ENCODE measurements at regions not wholly inside any gene's neighbourhood (a gene's known extent, or its start where the extent isn't known, plus 50 kb on each side); places are given as distances from the start of the nearest gene placed in this dataset.
"Not testable (repeated sequence)": the region's sequence is repeated elsewhere in the genome, so short reads cannot be mapped to it uniquely, and the experiment has no call there.

DNA sequence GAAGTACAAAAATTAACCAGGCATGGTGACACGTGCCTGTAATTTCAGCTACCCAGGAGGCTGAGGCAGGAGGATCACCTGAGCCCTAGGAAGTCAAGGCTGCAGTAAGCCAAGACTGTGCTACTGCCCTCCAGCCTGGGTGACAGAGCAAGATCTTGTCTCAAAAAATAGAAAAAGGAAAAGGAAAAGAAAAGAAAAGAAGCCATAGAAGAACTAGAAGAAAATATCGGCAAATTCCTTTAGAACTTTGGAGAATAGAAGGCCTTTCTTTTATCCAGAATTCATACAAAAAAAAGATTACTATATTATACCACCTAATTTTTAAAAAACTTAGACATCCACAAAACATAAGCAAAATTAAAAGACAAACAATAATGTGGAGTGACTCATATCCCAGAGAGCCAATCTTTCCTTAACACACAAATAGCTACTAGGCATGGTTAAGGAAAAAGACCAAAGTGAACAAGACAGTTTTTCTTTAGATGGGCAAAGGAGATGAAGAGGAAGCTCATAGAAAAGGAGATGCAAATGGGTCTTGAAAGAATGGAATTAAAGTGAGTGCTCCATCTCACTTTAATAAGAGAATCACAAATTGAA is 251.1 kb upstream of the IRF2BP2 start:
- Mint-ChIP-seq H3K36me3 (ENCODE audit: low read depth) (peaks cover 3% of the 10 kb centered on the region), H3K27ac (no peak overlapping the region), H3K4me3 (no peak overlapping the region), H3K9me3 (peaks cover 10% of the 10 kb centered on the region), H3K27me3 (no peaks in the 10 kb centered on the region), H3K4me1 (peaks cover 7% of the 10 kb centered on the region)
- no peak for DNase-seq
- ChIA-PET POLR2A (no interaction called here), CTCF (no interaction called here)

DNA sequence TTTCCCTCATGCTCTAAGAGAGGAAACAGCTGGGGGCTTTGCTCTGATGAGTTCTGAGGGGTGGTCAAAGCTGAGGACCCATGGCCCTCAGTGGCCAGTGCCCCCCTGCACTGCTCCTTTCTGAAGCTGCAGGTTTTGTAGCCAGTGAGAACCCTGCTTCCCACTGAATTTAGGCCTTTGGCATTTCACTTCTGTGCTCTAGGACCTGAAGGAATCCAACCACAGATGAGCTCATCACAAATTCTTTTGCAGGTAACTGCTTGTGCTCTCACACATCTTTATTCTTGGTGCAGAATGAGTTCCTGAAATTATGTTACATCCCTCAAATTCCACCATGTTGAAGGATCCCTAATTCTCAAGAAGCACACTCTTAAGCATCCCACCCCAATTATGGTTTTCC is 248.7 kb upstream of the IRF2BP2 start:
- Mint-ChIP-seq H3K36me3 (ENCODE audit: low read depth) (no peaks in the 10 kb centered on the region), H3K4me1 (peaks cover 10% of the 10 kb centered on the region), H3K4me3 (no peak overlapping the region), H3K27ac (no peak overlapping the region), H3K27me3 (no peaks in the 10 kb centered on the region), H3K9me3 (peaks cover 3% of the 10 kb centered on the region)
- DNase-seq: no peak
- ChIA-PET POLR2A (no interaction called here), CTCF (interaction anchor here (0.9 to 2.1 kb wide), 3 partner anchors 9 to 110 kb away, joined by 3 to 5 read pairs (median 4); no protein-coding TSS in a partner anchor)

DNA sequence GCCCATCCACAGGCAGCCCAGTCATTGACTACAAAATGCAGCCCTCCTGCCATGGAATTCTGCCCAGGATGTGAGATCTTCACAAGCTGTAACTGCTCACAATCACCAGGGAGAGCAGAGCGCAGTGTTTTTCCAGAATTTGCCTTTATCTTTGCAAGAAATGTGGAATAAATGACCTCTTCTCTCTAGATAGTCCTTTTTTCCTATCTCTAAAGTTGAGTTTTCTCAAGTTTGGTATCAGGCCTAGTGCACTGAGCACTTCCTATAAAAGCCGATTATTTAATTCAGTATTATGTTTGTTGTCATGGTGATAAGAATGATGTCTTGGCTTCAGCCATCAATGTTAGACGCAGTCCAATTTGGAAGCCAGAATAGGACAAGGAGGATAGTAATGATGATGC is 246.9 kb upstream of the IRF2BP2 start:
- Mint-ChIP-seq H3K4me1 (peaks cover 14% of the 10 kb centered on the region), H3K9me3 (peaks cover 3% of the 10 kb centered on the region), H3K4me3 (no peak overlapping the region), H3K27ac (no peak overlapping the region), H3K36me3 (ENCODE audit: low read depth) (no peaks in the 10 kb centered on the region), H3K27me3 (no peaks in the 10 kb centered on the region)
- CTCF ChIA-PET: interaction anchor here (1.1 to 1.6 kb wide), 2 partner anchors 10 to 15 kb away, joined by 3 to 4 read pairs; no protein-coding TSS in a partner anchor
- DNase-seq: no peak
- POLR2A ChIA-PET: no interaction called here

DNA sequence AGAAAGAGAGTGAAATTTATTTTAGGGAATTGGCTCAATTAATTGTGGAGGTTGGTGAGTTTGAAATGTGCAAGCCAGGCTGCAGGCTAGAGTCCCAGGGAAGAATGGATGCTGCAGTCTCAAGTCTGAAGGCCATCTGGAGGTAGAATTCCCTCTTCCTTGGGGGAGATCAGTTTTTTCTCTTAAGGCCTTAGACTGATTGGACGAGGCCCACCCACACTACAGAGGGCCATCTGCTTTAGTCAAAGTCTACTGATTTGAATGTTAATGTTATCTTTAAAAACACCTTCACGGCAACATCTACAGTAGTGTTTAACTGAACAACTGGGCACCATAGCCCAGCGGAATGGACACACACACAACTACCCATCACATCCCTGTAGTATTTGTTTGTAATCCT is 245.9 kb upstream of the IRF2BP2 start:
- H3K27ac Mint-ChIP-seq: no peak overlapping the region
- DNase-seq: no peak
- H3K9me3 Mint-ChIP-seq: no peaks in the 10 kb centered on the region
- no peak overlapping the region for H3K4me3 Mint-ChIP-seq
- ChIA-PET CTCF (no interaction called here), POLR2A (no interaction called here)
- no peaks in the 10 kb centered on the region for H3K27me3 Mint-ChIP-seq
- peaks cover 21% of the 10 kb centered on the region for H3K4me1 Mint-ChIP-seq
- no peaks in the 10 kb centered on the region for H3K36me3 Mint-ChIP-seq (ENCODE audit: low read depth)

DNA sequence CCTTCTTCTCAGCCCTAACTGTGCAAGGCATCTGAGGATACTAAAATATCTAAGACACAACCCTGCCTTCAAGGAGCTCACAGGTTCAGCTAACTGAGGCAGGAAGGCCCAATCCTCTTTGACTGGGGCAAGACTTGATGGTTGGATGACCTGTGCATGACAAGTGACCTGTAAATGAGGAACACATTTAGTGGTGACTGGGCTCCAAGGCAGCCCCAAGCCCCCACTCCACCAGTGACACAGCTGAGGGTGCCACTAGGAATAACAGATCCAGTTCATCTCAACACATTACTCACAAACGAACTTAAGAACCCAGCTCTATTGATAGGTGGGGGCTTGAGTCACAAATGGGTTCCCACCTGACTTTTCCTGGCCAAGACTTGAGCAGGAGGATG is 244.7 kb upstream of the IRF2BP2 start:
- Mint-ChIP-seq H3K9me3 (no peaks in the 10 kb centered on the region), H3K36me3 (ENCODE audit: low read depth) (no peaks in the 10 kb centered on the region), H3K27me3 (no peaks in the 10 kb centered on the region), H3K4me3 (no peak overlapping the region), H3K27ac (no peak overlapping the region), H3K4me1 (peaks cover 31% of the 10 kb centered on the region)
- POLR2A ChIA-PET: no interaction called here
- no peak for DNase-seq
- CTCF ChIA-PET: interaction anchor here (1.3 to 1.8 kb wide), 2 partner anchors 10 to 34 kb away, joined by 3 to 5 read pairs; no protein-coding TSS in a partner anchor

DNA sequence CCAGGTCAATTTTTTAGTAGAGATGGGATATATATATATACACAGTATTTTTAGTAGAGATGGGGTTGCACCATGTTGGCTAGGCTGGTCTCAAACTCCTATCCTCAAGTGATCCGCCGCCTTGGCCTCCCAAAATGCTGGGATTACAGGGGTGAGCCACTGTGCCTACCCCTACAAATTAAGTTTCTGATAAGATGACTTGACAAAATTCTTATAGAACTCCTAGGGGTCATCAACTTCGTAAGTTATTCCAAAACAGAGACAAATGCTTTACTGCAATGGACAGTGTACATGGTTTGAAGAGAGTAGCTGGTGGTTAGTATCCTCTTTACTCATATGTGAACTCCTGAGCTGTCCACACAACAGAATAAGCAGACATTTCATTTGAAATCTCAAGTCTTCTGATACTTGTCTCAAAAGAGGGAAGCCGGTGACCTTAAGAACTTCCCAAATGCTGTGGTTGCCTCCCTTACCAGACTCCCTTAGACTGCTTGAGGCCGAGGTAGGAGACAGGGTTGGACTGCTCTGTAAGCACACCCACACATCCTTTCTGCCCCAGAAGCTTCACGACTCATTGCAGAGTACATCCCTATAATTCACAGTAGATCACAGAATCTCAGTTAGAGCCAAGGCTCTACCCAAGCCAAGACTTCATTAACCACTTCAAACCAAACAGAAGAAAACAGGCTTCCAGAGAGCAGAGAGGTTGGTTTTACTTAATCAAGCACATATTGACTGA is 244.1 kb upstream of the IRF2BP2 start:
- Mint-ChIP-seq H3K36me3 (ENCODE audit: low read depth) (no peaks in the 10 kb centered on the region), H3K27ac (no peak overlapping the region), H3K27me3 (no peaks in the 10 kb centered on the region), H3K4me1 (peaks cover 36% of the 10 kb centered on the region), H3K4me3 (no peak overlapping the region), H3K9me3 (no peaks in the 10 kb centered on the region)
- ChIA-PET POLR2A (no interaction called here), CTCF (interaction anchor here (0.5 to 2.1 kb wide), 5 partner anchors 9 to 33 kb away, joined by 3 to 5 read pairs (median 3); no protein-coding TSS in a partner anchor)
- no peak for DNase-seq

DNA sequence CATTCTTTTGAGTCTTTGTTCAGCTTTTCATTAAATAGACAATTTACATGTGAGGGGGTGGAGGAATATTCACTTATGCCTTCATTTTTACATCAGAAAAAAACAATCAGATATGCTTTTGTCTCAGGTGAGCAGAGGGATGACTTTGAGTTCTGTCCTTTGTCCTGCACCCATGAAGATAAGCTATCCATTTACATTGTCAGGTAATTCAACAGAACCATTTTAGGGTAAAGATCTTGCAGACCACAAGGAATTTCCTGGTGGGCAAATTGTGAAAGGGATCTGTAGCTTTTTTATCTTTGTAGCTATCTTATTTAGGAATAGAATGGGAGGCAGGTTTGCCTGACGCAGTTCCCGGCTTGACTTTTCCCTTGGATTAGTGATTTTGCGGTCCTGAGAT is 242.7 kb upstream of the IRF2BP2 start:
- Mint-ChIP-seq H3K27me3 (no peaks in the 10 kb centered on the region), H3K27ac (no peak overlapping the region), H3K4me3 (no peak overlapping the region), H3K9me3 (no peaks in the 10 kb centered on the region), H3K36me3 (ENCODE audit: low read depth) (no peaks in the 10 kb centered on the region), H3K4me1 (peaks cover 43% of the 10 kb centered on the region)
- CTCF ChIA-PET: interaction anchor here (2.1 kb wide), 1 partner anchor 10 kb away, joined by 5 read pairs; no protein-coding TSS in a partner anchor
- DNase-seq: no peak
- POLR2A ChIA-PET: no interaction called here

DNA sequence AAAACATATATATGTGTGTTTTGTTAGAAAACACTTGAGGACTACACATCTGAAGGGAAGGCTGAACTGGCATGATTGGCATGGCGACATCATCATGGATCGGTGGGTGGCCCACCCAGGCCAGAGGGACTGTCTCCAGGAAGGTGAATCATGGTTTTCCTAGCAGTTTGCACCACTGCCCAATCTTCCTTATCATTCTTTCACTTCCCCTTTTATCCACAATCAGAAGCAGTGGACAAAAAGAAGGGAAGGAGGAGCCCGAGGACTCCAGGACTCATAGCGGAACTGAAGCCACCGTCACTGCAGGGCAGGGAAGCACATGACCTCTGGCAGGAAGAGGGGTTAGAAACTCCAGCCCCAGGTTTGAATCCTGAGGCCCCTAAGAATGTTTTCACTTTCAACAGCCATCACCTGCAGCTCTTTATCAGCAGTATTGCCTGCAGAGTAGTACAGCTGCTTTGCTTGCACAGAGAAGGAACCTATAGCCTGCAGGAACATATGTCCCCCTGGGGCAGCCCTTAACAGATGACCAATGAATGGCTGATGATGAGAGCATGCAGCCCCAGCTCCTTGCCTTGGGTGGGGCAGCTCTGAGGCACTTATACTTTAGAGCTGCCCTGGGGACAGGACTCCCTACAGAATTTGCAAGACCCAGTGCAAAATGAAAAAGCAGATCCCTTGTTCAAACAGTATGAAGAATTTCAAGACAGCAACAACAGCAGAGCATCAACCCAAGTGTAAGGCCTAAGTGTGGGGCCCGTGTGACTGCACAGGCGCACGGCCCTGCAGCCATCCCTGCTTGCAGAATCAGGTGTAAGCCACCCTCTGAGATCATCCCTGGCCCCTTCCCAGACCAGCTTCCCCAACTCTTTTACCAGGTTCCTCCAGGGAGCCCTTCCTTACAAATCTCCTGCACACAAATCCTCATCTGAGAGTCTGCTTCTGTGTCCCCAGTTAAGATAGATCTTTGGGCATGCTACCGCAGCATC is 241.8 kb upstream of the IRF2BP2 start:
- CTCF ChIA-PET: interaction anchor here (0.6 to 2.1 kb wide), 2 partner anchors 11 to 79 kb away, joined by 4 to 5 read pairs; no protein-coding TSS in a partner anchor

DNA sequence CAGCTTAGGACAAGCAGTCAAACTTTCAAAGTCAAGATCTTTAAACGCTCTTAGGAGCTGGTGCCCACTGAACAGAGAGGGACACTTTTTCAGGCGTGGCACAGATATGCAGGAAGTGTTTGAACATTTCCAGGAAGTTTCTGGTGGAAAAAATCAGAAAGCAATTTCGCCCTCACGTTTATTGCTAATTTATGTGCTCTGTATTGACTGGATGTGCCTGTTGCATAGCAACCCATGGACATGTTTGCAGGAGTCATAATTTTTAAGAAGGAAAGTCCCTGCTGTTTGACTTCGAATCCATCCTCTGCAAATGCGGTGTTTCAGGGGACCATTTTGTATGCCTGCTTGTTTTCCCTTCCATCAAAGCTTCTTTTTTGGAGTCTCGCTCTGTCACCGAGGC is 239.9 kb upstream of the IRF2BP2 start:
- Mint-ChIP-seq H3K4me1 (peaks cover 71% of the 10 kb centered on the region), H3K4me3 (no peak overlapping the region), H3K27ac (no peak overlapping the region), H3K36me3 (ENCODE audit: low read depth) (no peaks in the 10 kb centered on the region), H3K9me3 (no peaks in the 10 kb centered on the region), H3K27me3 (no peaks in the 10 kb centered on the region)
- ChIA-PET CTCF (interaction anchor here (0.7 to 1.2 kb wide), 4 partner anchors 11 to 234 kb away, joined by 3 to 5 read pairs (median 4); no protein-coding TSS in a partner anchor), POLR2A (no interaction called here)
- DNase-seq: no peak

More for the DNA sequence above, 241.8 kb upstream of the IRF2BP2 start:
- no peaks in the 10 kb centered on the region for H3K36me3 Mint-ChIP-seq (ENCODE audit: low read depth)
- DNase-seq: no peak
- POLR2A ChIA-PET: interaction anchor here (0.6 kb wide), 1 partner anchor 175 kb away, joined by 3 read pairs; no protein-coding TSS in a partner anchor
- no peaks in the 10 kb centered on the region for H3K9me3 Mint-ChIP-seq
- H3K4me1 Mint-ChIP-seq: peaks cover 51% of the 10 kb centered on the region
- H3K27me3 Mint-ChIP-seq: no peaks in the 10 kb centered on the region
- peak overlapping the region; percentile 5 for H3K27ac Mint-ChIP-seq
- no peak overlapping the region for H3K4me3 Mint-ChIP-seq

DNA sequence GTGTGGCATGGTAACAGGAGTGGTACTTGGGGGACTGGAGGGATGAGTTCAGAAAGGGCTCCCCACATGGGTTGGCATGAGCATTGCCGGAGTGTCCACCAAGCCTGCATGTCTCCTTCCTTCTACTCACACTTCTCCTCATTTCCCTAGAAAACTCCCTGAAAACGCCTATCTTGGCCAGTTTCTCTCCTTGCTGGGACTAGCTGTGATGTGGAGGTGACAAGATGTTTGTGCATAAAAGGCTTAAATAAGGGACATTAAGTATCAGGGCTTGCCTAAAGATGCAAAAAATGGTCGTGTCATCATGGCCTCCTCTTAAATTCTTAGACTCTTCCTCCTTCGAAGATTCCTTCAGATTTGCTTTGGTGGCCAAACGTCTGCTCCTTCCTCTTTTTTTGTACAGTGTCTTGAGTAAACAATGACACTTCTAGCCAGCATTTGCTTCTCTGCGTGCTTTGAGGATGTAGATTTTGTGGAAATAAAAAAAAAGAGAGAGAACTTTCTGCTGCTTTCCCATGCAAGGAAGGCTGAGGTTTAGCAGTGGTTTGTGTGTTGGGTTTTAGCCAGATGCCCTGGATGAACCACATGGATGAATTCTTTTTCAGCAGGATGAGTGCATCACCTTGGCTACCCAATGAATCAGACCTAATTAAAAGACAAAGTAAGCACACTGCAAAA is 239.1 kb upstream of the IRF2BP2 start:
- H3K4me1 Mint-ChIP-seq: peaks cover 75% of the 10 kb centered on the region
- ChIA-PET POLR2A (no interaction called here), CTCF (interaction anchor here (0.5 kb wide), 1 partner anchor 224 kb away, joined by 3 read pairs; no protein-coding TSS in a partner anchor)

DNA sequence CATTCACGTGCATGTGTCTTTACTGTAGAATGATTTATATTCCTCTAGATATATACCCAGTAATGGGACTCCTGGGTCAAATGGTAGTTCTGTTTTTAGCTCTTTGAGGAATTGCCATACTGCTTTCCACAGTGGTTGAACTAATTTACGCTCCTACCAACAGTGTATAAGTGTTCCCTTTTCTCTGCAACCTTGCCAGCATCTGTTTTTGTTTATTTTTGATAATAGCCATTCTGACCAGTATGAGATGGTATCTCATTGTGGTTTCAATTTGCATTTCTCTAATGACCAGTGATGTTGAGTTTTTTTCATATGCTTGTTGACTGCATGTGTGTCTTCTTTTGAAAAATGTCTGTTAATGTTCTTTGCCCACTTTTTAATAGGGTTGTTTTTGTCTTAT is 236.8 kb upstream of the IRF2BP2 start:
- H3K4me1 Mint-ChIP-seq: peaks cover 86% of the 10 kb centered on the region
- H3K9me3 Mint-ChIP-seq; H3K36me3 Mint-ChIP-seq (ENCODE audit: low read depth); H3K4me3 Mint-ChIP-seq; POLR2A ChIA-PET; H3K27me3 Mint-ChIP-seq; H3K27ac Mint-ChIP-seq; DNase-seq: not testable (repeated sequence)
- CTCF ChIA-PET: interaction anchor here (1.1 to 1.4 kb wide), 3 partner anchors 11 to 235 kb away, joined by 3 to 7 read pairs (median 6); no protein-coding TSS in a partner anchor

More for the DNA sequence above, 239.1 kb upstream of the IRF2BP2 start:
- no peak for DNase-seq
- Mint-ChIP-seq H3K4me3 (no peak overlapping the region), H3K9me3 (no peaks in the 10 kb centered on the region), H3K36me3 (ENCODE audit: low read depth) (no peaks in the 10 kb centered on the region), H3K27me3 (no peaks in the 10 kb centered on the region), H3K27ac (no peak overlapping the region)

DNA sequence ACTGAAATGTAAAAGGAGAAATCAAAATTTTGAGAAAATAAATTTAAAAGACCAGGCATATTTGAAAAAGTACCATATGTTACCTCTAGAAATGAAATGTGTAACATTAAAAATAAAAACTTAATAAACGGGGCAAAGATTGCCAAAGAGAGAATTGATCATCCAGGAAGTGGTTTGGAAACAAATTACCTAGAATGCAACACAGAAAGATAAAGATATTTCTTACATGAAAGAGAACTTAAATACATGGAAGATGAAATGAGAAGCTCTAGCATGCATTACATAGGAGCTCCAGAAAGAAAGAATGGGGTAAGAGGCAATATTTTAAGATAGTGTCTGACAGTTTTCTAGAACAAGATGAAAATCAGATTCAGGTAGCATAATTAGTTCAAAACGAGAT is 235.9 kb upstream of the IRF2BP2 start:
- Mint-ChIP-seq H3K4me1 (peaks cover 88% of the 10 kb centered on the region), H3K27ac (peak overlapping the region; percentile 78), H3K27me3 (no peaks in the 10 kb centered on the region), H3K9me3 (no peaks in the 10 kb centered on the region), H3K4me3 (peak overlapping the region; percentile 43), H3K36me3 (ENCODE audit: low read depth) (no peaks in the 10 kb centered on the region)
- DNase-seq: no peak
- POLR2A ChIA-PET: no interaction called here
- CTCF ChIA-PET: interaction anchor here (0.7 to 1.6 kb wide), 3 partner anchors 17 to 234 kb away, joined by 3 to 6 read pairs (median 3); no protein-coding TSS in a partner anchor
